ENCODE measurements at regions not wholly inside any gene's neighbourhood (a gene's known extent, or its start where the extent isn't known, plus 50 kb on each side); places are given as distances from the start of the nearest gene placed in this dataset.
A peak's percentile ranks its signal among the peaks of the same experiment; 100 is the strongest.

GRCh38 chr10:22807238-22807637, 92.9 kb upstream of the PIP4K2A start:
- ChIA-PET CTCF (no interaction called here), POLR2A (no interaction called here)
- BruUV-seq (replicated peaks), result no TSS peak
- Mint-ChIP-seq H3K27me3 (ENCODE audit: insufficient read depth, unreplicated experiment) (no peaks in the 10 kb centered on the region), H3K4me1 (ENCODE audit: low read depth, unreplicated experiment) (peaks cover 17% of the 10 kb centered on the region), H3K9me3 (ENCODE audit: unreplicated experiment) (no peaks in the 10 kb centered on the region), H3K27ac (ENCODE audit: unreplicated experiment) (no peak overlapping the region), H3K4me3 (ENCODE audit: unreplicated experiment) (no peak overlapping the region), H3K36me3 (ENCODE audit: insufficient read depth, unreplicated experiment) (no peaks in the 10 kb centered on the region)
- Histone ChIP-seq H3K9me3 (peaks cover 8% of the 10 kb centered on the region; the same call in 1 of the 2 replicates), H3K36me3 (ENCODE audit: control insufficient read depth, insufficient read depth, low read length) (no peaks in the 10 kb centered on the region), H3K4me1 (peaks cover 8% of the 10 kb centered on the region; the same call in 1 of the 2 replicates), H3K4me3 (ENCODE audit: low read depth, low read length) (no peak overlapping the region), H3K27me3 (replicated peaks; ENCODE audit: control insufficient read depth, insufficient read depth, low read length) (no peaks in the 10 kb centered on the region)
- DNase-seq, result no peak
- intact Hi-C loops (cut with micrococcal nuclease; ENCODE audit: unreplicated experiment), result loop anchor here (5.0 kb wide), 1 partner anchor 180 kb away; no protein-coding TSS in a partner anchor
- TF ChIP-seq, protein P1, sequence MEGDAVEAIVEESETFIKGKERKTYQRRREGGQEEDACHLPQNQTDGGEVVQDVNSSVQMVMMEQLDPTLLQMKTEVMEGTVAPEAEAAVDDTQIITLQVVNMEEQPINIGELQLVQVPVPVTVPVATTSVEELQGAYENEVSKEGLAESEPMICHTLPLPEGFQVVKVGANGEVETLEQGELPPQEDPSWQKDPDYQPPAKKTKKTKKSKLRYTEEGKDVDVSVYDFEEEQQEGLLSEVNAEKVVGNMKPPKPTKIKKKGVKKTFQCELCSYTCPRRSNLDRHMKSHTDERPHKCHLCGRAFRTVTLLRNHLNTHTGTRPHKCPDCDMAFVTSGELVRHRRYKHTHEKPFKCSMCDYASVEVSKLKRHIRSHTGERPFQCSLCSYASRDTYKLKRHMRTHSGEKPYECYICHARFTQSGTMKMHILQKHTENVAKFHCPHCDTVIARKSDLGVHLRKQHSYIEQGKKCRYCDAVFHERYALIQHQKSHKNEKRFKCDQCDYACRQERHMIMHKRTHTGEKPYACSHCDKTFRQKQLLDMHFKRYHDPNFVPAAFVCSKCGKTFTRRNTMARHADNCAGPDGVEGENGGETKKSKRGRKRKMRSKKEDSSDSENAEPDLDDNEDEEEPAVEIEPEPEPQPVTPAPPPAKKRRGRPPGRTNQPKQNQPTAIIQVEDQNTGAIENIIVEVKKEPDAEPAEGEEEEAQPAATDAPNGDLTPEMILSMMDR (IDR thresholded peaks at IDR 0.05; ENCODE audit: insufficient read depth in 1 of 2, low read depth in 1 of 2, low read length in 1 of 2, severe bottlenecking in 1 of 2, unreplicated experiment in 1 of 2), result no peak

DNA sequence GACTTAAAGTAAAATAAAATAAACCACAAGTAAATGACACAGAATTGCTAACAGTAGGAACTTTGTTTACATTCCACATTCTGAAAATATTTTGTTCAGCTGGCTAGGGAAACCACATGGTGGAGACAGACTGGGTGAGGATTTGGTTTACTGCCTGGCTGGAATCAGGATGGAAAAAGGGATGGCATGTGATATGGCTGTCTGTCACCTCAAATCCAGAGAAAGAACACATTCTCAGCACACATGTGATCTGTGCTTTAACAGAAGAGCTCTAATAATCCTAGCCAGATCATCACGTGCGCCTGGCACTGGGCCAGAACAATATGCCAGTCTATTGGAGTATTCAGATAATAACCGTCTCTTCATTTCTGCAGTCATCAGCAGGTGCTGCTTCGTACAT, 90.9 kb upstream of the PIP4K2A start:
- Mint-ChIP-seq H3K27ac (ENCODE audit: unreplicated experiment) (no peak overlapping the region), H3K36me3 (ENCODE audit: insufficient read depth, unreplicated experiment) (no peaks in the 10 kb centered on the region), H3K4me1 (ENCODE audit: low read depth, unreplicated experiment) (peaks cover 24% of the 10 kb centered on the region), H3K9me3 (ENCODE audit: unreplicated experiment) (no peaks in the 10 kb centered on the region), H3K4me3 (ENCODE audit: unreplicated experiment) (no peak overlapping the region), H3K27me3 (ENCODE audit: insufficient read depth, unreplicated experiment) (no peaks in the 10 kb centered on the region)
- Histone ChIP-seq H3K27me3 (replicated peaks; ENCODE audit: control insufficient read depth, insufficient read depth, low read length) (no peaks in the 10 kb centered on the region), H3K9me3 (peaks cover 7% of the 10 kb centered on the region; the same call in 1 of the 2 replicates), H3K4me3 (ENCODE audit: low read depth, low read length) (no peak overlapping the region), H3K36me3 (ENCODE audit: control insufficient read depth, insufficient read depth, low read length) (no peaks in the 10 kb centered on the region), H3K4me1 (peaks cover 8% of the 10 kb centered on the region; the same call in 1 of the 2 replicates)
- peak in 1 of 2 experiments; percentile 30 for DNase-seq
- ChIA-PET CTCF (no interaction called here), POLR2A (no interaction called here)
- BruUV-seq (replicated peaks), result no TSS peak
- intact Hi-C loops (cut with micrococcal nuclease; ENCODE audit: unreplicated experiment), result loop anchor here (5.0 kb wide), 1 partner anchor 182 kb away; no protein-coding TSS in a partner anchor
- TF ChIP-seq, protein P1 (IDR thresholded peaks at IDR 0.05; ENCODE audit: insufficient read depth in 1 of 2, low read depth in 1 of 2, low read length in 1 of 2, severe bottlenecking in 1 of 2, unreplicated experiment in 1 of 2), result peak in 1 of 2 experiments; percentile 20

GRCh38 chr10:22803261-22803885, 89.0 kb upstream of the PIP4K2A start:
- BruUV-seq (replicated peaks), result no TSS peak
- intact Hi-C loops (cut with micrococcal nuclease; ENCODE audit: unreplicated experiment), result no loop called here
- H3K9me3 ChIP-seq, result no peaks in the 10 kb centered on the region
- no peaks in the 10 kb centered on the region for H3K27me3 ChIP-seq (replicated peaks; ENCODE audit: control insufficient read depth, insufficient read depth, low read length)
- H3K9me3 Mint-ChIP-seq (ENCODE audit: unreplicated experiment), result no peaks in the 10 kb centered on the region
- no peak overlapping the region for H3K4me3 Mint-ChIP-seq (ENCODE audit: unreplicated experiment)
- no peaks in the 10 kb centered on the region for H3K27me3 Mint-ChIP-seq (ENCODE audit: insufficient read depth, unreplicated experiment)
- no peaks in the 10 kb centered on the region for H3K36me3 Mint-ChIP-seq (ENCODE audit: insufficient read depth, unreplicated experiment)
- POLR2A ChIA-PET, result no interaction called here
- peaks cover 25% of the 10 kb centered on the region for H3K4me1 Mint-ChIP-seq (ENCODE audit: low read depth, unreplicated experiment)
- H3K36me3 ChIP-seq (ENCODE audit: control insufficient read depth, insufficient read depth, low read length), result no peaks in the 10 kb centered on the region
- H3K4me1 ChIP-seq, result peaks cover 8% of the 10 kb centered on the region; the same call in 1 of the 2 replicates
- TF ChIP-seq, protein P1 (IDR thresholded peaks at IDR 0.05; ENCODE audit: insufficient read depth in 1 of 2, low read depth in 1 of 2, low read length in 1 of 2, severe bottlenecking in 1 of 2, unreplicated experiment in 1 of 2), result no peak
- H3K27ac Mint-ChIP-seq (ENCODE audit: unreplicated experiment), result no peak overlapping the region
- CTCF ChIA-PET, result no interaction called here
- H3K4me3 ChIP-seq (ENCODE audit: low read depth, low read length), result no peak overlapping the region
- DNase-seq, result no peak

Data from Caco-2 (cell line).